H1 (cell line): ENCODE measurements at regions not wholly inside any gene's neighbourhood (a gene's known extent, or its start where the extent isn't known, plus 50 kb on each side); places are given as distances from the start of the nearest gene placed in this dataset.

Experiments used
- MAX ChIP-seq: IDR thresholded peaks from 2 replicates; pipeline ENCODE4 v1.6.1; 2012; ENCODE audit warnings: inconsistent platforms

- no peak for TF ChIP-seq MAX
These were observed 430.9 kb downstream of the SPRY1 start (continued) for GRCh38 chr4:123827511-123827910.
